Activated CD8-positive, alpha-beta memory T cell treated with anti-CD3 and anti-CD28 coated beads for 48 hours (primary cell): ENCODE measurements at regions not wholly inside any gene's neighbourhood (a gene's known extent, or its start where the extent isn't known, plus 50 kb on each side); places are given as distances from the start of the nearest gene placed in this dataset.

Experiments used
- DNase-seq, 3 experiments: peaks; one replicate each; pipeline ENCODE4 v3.0.0-alpha.2; 2020; ENCODE audit warnings: low read depth in 2 of 3, low spot score in 2 of 3

DNA sequence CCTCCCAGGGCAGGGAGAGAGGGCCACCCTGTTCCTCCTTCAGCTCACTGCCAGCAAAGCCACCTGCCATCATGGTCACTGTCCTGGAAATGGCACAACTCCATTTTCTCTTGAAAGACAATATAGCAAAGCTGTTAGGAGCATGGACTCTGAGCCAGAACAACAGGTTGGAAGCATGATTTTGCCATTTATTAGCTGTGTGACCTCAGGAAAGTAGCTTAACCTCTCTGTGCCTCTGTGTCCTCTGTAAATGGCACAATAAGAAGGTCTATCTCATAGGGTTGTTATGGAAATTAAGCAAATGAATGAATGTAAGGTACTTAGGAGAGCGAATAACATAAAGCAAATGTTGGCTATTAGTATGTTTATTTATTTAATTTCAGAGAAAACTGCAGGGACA is 730.4 kb upstream of the ID2 start:
- no peak for DNase-seq

DNA sequence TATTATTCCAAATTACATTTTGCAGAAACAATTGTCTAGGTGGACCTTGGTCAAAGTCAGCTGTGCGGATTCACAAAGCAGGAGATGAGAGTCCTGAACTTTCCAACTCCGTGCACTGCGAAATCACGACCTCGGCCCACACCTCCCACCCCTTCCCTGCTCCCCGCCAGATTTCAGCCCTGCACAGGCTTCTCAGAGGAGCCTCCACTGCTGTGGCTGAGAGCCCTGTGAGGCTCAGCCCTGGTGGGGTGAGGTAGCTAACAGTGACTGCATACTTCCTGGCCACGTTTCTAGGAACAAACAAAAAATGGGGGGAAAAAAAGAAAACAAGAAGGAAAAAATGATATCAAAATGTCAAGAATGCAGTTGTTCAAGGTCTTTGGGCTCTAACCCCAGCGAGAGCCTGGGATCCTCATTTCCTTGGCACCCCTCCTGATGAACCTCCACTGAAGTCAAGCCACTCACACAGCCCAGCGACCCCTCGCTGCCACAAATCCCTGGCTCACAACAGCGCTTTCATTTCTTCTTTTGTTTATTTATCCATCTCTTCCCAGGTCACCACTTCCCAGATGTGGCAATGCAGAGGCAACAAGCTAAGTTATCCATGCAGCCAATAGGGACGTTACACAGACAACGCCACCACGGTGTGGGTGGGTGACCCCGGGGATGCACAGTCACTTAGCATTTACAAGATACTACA is 729.7 kb upstream of the ID2 start:
- no peak for DNase-seq

DNA sequence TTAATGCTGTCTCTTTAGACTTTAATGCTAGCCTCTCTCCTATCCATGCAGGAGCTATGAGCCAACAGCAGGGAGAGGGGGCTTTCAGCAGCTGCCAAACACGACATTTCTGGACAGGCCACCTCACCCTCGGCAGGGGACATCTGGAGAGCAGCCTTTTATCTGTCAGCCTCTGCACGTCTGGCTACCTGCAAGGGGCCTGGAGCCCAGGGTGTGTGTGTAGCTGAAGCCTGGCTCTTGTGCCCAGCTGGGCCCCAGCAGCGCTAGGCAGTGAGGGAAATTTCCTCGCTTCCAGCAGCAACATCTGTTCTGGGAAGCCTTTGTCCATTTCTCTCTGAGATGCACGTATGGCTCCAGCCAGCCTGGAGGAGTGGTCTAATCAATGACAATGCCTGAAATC is 728.7 kb upstream of the ID2 start:
- no peak for DNase-seq

DNA sequence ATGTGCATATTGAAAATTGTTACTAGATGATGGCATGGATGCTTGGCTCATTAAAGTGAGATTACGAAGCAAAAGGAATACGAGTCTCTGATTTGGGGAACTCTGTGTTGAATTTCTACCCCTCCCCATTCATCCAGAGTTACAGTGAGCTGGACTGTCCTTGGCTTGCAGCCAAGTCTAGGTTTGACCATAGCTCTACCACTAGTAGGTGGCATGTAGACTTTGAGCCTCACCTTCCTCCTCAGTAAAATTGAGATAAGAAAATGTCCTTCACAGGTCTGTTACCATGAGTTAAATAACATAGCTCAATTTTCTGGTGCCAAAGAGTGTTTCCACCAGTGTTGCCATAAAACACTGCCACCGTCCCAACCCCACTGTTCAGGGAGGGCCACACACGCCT is 727.6 kb upstream of the ID2 start:
- no peak for DNase-seq

DNA sequence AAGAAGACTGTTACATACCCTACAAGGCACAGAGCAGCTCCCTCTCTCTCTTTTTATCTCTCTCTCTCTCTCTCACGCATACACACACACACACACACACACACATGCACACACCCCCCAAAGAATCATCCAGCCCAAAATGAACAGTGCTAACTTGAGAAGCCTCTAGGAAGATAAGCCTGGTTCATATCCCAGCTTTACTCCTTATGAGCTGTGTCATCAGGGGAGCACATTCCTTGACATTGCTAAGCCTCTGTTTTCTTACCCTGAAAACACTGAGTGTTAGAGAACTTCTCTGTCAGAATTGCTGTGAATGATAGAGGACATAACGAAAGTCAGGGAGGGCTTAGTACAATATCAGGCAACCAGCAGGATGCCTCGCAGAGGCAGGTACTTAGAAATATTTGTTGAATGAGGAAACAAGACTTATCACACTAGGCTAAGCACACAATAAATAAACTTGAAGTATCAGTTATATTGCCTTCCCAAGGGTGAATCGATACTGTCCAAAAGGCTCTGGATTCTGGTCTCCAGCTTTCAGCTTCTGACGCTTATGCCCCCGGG is 725.6 kb upstream of the ID2 start:
- DNase-seq, result no peak

DNA sequence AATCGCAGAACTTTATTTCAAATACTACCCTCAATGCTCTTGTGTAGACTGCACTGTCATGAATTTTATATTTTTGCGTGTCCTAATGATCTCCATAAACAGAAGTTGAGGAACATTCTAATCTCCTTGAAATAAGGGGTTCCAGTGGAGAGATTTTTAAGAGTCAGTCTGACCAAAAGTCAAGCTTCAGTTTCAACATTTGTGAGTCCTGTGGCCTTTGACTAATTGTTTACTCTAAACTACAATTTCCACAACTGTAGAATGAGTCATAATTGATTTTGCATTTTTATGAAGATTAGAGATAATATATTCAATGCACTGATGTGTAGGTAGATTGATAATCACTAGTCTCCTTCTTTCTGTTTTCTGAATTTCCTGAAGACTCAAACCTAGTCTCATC is 720.3 kb upstream of the ID2 start:
- DNase-seq, result no peak

DNA sequence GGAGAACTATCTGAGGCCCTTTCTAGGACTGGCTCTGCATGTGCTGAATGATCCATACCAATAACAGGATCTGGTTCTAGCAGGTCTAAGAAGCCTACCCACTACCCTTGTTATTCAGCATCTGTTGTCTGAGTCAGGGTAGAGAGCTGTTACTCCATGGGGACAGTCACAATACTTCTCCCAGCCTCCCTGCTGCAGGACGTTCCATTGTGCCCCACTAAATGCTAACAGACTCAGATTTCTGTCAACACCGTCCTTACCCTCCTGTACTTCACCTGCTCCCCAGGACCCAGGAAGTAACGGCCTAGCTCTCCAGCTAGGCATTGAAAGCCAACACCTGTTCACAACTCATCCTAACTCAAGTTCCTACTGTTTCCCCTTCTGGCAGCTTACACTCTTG is 719.7 kb upstream of the ID2 start:
- no peak for DNase-seq

DNA sequence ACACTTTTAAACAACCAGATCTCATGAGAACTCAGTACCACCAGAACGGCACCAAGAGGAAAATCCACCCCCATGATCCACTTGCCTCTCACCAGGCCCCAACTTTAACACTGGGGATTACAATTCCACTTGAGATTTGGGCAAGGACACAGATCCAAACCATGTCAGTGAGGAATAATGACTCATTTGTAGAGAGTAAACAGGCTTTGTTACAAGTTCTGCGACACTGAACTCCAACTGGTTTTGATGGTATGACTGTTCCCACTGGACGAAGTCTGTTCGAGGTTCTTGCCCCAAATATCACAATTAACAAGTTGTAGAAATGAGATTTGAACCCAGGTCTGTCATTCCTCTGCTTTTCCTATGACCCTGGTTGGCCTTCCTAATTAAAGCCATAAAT is 718.1 kb upstream of the ID2 start:
- DNase-seq, result no peak

DNA sequence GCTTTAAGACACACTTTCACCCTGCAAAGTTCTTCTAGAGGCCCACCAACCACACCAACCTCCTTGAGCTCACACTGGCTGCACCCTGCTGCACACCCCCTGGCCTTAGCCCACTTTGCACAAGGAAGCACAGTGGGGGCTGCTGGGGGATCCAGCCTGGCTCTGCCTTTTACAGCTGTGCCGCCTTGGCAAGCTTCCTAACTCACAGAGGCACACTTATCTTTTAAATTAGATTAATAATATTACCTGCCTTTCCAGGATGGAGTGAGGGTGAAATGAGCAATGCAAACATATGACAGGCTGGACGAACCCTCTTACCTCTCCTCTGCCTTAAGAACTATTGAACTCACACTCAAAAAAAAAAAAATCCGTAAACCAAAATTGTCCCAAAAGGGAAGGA is 715.8 kb upstream of the ID2 start:
- no peak for DNase-seq

DNA sequence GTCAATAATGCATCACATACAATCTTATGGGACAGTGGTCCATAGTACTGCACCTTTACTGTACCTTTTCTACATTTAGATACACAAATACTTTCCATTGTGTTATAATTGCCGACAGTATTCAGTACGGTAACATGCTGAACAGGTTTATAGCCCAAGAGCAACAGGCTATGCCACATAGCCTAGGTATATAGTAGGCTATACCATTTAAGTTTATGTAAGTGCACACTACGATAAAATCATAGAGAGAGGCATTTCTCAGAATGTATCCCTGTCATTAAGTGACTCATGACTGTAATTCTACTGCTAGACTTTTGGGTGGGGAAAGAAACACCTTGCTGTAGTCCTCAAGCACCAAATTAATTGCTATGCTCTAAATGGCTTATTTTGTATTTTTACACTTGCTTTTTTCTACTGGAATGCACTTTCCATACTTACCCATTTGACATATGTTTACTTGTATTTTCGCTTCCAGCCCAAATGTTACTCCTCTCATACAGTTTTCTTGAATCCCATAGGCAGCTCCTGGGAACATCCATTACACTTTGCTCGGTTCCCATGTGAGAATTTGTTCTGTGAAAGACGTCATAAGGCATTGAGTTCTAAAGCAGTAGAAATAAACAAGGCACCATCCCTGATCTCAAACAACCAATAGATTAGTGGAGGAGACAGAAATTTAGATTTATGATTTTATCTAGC is 714.0 kb upstream of the ID2 start:
- DNase-seq, result no peak

DNA sequence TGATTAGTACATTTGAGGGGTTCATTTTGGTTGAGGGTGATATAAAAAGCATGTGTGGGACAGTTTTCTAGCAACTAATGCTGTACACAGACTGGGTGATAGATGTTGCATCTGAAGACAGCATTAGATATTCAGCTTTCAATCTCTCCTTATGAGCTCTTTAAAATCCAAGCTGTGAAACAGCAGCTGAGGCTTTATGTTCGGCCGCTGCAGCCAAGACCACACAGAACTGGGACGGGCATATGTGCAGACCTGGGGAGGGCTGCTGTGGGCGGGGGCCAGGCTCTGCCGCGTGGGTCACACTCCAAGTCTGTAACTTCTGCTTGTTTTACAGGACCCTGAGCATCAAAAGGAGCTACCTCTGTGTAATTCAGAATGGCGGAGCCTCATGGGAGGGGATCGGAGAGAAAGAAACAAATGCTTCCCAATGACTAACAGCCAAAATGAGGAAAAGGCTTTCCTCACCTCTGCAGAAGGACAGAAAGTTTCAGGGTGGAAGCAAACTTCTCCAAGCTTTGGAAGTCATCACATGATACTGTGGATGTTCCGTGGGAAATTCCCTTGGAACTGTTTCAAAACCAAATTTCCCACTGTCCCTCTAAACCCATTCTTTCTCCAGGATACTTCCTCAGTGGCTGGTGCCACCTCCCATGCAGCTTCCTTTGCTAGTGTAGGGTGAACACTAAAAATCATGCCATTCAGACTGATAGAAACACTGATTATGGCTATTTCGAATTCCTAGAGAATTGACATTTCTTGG is 711.9 kb upstream of the ID2 start:
- DNase-seq, result no peak

DNA sequence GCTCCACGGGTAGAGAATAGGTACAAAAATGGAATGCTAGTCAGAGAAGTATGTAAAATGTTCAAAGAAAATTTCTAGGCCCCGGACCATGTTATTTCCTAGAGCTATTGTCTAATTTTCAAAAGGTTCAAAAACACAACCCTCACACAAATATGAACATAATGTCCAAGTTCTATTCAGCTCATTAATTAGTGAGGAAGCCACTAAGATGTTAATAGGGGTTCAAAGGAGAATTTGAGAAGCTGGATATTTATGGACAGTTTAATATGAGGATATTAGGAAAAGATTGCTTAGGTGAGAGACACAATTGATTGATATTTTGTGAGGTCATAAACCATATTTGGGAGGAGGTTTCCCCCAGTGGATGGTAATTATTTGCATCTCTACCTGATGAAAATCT is 710.6 kb upstream of the ID2 start:
- DNase-seq, result no peak

DNA sequence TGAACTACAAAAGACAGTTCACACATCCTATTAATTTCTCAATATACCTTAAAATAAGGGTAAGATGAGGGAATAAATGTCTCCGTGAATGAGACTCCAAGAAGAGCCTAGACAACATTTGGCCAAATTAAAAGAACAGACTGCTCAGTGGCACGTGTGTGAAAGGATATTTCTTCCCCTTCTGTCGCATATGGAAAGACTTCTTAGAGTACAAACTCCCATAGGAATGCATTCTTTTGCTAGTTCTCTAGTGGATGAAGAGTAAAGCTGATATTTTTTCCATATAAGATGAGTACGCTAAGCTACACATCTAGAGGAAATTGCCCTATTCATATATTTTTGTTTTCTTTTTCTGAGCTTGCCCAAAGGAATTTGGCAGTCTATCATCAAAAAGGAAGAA is 710.0 kb upstream of the ID2 start:
- DNase-seq, result no peak

DNA sequence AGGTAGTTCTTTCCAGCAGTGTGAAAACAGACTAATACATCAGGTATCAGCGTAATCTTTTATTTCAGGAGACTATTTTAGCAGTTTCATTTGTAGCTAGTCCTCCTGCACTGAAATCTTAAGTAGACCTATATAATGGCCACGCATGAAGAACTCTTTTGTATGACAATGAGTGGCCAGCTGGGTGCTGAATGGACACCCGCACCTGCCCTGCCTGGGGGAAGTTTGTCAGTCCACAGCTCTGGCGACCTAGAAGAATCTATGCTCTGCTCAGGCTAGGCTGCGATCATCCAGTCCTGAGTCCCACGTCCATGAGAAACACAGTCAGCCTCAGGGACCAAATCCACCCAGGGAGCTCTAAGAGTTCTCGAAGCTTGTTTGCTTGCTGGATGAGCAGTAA is 709.2 kb upstream of the ID2 start:
- no peak for DNase-seq

DNA sequence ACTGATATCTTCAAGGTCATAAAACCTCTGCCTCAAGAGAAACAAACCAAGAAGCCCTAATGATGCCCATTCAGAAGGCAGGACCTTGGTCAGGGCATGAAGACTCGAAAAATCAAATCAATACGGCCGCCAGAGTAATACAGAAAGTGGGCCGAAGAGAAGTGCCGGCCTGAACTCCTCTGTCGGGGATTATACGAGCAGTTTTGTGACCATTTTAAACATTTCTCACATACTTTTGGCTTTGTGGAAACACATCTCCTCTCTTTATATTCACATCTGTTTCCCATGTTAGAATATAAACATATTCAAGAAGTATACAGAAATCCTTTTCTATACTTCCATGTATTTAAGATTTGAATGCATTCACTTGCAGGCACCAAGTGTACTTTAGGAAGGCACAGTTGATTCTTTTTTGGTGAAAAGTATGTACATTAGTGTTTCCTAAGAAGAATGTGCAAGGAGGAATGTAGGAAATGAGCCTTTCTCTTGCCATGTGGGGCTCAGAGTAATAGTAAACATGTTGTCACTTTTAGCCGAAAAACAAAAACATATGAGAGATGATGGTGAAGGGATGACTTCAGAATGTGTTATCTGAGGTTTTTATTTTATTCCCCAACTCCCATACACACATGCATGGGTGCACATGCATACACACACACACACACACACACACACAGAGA is 707.9 kb upstream of the ID2 start:
- DNase-seq, result no peak

DNA sequence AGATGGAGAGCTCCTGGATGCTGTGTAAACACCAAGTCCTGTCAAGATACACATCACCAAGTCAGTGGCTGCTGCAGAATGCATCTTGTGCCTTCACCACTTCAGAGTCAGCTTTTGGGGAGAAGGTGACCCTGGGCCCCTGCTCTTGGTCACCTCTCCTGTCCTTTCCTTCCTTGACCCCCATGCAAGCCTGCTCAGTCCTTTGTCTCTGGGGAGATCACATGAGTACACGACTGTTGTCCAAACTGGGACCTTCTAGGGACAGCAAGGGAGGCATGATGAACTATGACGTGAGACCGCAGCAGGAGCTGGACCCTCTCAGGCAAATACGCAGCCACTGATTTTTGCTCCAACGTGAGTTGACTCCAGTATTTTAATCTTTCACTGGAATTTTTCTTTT is 706.9 kb upstream of the ID2 start:
- DNase-seq, result no peak

DNA sequence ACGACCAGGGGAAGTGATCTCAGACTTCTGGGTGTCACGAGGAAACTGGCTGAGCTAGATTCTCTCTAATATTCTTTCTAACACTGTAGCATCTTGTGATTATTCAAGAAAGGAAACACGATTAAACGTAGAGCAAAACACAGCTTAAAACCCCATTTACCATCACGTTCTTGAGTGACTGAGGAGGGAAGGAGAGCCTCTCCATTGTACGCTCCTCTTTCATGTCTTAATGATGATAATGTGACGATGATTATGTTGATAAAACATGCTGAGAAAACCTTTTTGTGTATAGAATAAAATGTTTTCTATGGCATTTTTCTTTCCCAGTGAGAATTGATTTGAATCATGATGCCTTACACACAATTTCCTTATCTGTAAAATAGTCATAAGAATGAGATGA is 705.6 kb upstream of the ID2 start:
- DNase-seq, result no peak

DNA sequence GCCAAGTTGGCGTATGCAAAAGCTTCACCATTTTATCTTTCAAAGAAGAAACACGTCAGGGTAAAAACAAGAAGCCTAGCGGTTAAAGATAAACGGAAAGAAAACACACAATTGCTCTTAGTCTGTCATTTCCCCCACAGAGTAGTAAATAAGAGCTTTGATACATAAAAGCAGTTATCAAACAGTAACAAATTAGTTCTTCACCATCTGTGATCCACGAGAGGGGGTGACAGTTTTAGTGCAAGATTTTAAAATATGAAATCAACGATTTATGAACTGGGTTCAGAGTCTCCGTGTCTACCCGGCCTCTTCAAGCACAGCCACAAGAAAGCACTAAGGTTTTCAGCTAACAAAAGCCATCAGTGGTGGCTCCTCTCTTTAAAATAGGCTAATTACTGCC is 703.9 kb upstream of the ID2 start:
- no peak for DNase-seq

DNA sequence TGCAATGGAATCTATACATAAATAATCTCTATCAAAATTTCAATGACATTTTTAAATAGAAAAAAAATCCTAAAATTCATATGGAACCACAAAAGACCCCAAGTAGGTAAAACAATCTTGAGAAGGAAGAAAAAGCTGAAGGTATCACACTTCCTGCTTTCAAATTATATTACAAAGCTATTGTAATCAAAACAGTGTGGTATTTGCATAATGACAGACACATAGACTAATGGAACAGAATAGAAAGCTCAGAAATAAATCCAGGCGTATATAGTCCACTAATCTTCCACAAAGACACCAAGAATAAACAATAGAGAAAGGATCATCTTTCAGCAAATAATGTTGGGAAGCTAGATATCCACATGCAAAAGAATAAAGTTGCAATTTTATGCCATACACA is 699.8 kb upstream of the ID2 start:
- DNase-seq, result no peak

DNA sequence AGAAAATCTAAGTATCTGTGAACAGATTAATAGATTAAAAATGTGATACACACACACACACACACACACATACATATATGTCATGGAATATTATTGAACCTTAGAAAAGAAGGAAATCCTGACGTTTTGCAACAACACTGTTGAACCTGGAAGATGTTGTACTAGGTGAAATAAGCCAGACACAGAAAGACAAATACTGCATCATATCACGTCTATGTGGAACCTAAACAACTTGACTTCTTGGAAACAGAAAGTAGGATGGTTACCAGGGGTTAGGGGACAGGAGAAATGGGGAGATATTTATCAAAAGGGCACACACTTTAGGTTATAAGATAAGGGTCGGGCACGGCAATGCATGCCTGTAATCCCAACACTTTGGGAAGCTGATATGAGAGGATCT is 698.4 kb upstream of the ID2 start:
- DNase-seq, result no peak

DNA sequence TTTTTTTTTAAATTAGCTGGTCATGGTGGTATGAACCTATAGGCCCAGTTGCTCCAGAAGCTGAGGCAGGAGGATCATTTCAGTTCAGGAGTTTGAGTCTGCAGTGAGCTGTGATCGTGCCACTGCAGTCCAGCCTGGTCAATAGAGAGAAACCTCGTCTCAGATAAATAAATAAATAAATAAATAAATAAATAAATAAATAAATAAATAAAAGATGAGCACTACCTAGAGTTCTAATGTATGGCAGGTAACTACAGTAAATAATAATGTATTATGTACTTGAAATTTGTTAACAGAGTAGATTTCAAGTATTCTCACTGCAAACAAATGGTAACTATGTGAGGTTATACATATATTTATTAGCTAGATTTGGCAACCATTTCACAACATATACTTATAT is 697.9 kb upstream of the ID2 start:
- DNase-seq, result no peak
